Transverse colon (tissue), 4 donors: ENCODE measurements at regions not wholly inside any gene's neighbourhood (a gene's known extent, or its start where the extent isn't known, plus 50 kb on each side); places are given as distances from the start of the nearest gene placed in this dataset.

Experiments used
- DNase-seq: peaks from one replicate; pipeline ENCODE4 v3.0.0-alpha.2; 2019
- H3K27ac ChIP-seq, 4 donors: fragments of 200-600 bp; sonication (generic); 2 replicates each; pipeline ENCODE4 v1.5.1; 2016 to 2018; ENCODE audit warnings: inconsistent platforms in 4 of 4
- H3K27me3 ChIP-seq: fragments of 200-600 bp; sonication (generic); 2 replicates; pipeline ENCODE4 v1.5.1; 2017; ENCODE audit warnings: inconsistent platforms
- H3K36me3 ChIP-seq, 4 donors: fragments of 200-600 bp; sonication (generic); 2 replicates each; pipeline ENCODE4 v1.5.1; 2017 to 2019; ENCODE audit warnings: inconsistent platforms in 4 of 4
- H3K4me1 ChIP-seq, 4 donors: fragments of 200-600 bp; sonication (generic); 2 replicates each; pipeline ENCODE4 v1.5.1; 2017 to 2020; ENCODE audit warnings: inconsistent platforms in 4 of 4
- H3K4me3 ChIP-seq, 4 donors: fragments of 200-600 bp; sonication (generic); 1 replicate in 1 of 4; 2 replicates in 3 of 4; pipeline versions ENCODE4 v1.5.1 to v1.6.1; 2017 to 2019; ENCODE audit warnings: inconsistent platforms in 4 of 4
- H3K9me3 ChIP-seq, 2 donors: fragments of 200-600 bp; sonication (generic); 2 replicates each; pipeline ENCODE4 v1.5.1; 2017 to 2019; ENCODE audit warnings: inconsistent platforms in 2 of 2
- CTCF ChIP-seq, 5 experiments: fragments of 200-600 bp in 3 of 5; fragments of 450-650 bp in 2 of 5; sonication (generic) in 3 of 5; IDR thresholded peaks; 1 replicate in 2 of 5; 2 replicates in 3 of 5; pipeline ENCODE4 v1.5.1; 2016 to 2017; ENCODE audit warnings: antibody characterized with exemption in 5 of 5, inconsistent platforms in 3 of 5, mild to moderate bottlenecking in 2 of 5, moderate library complexity in 1 of 5
- EP300 ChIP-seq: sonication (generic); formaldehyde crosslinking; IDR thresholded peaks from one replicate; pipeline ENCODE4 v1.6.1; 2017; ENCODE audit warnings: antibody characterized with exemption, low read depth
- POLR2A ChIP-seq: fragments of 450-650 bp; IDR thresholded peaks from one replicate; pipeline ENCODE4 v1.6.1; 2016; ENCODE audit warnings: antibody characterized with exemption, mild to moderate bottlenecking, moderate library complexity
- POLR2AphosphoS5 ChIP-seq, 3 donors: sonication (generic); formaldehyde crosslinking; IDR thresholded peaks; one replicate each; pipeline ENCODE4 v1.6.1; 2016; ENCODE audit warnings: antibody characterized with exemption in 3 of 3
- WGBS, 2 donors: methylation state at CpG; one replicate each; pipeline ENCODE4 v1.1.5; 2018; ENCODE audit warnings: low coverage in 1 of 2; 5-methylcytosine and 5-hydroxymethylcytosine counted together
- in situ Hi-C, 4 donors: fragments of 200-750 bp; cut with MboI; loops; one replicate each; pipeline versions ENCODE4 v1.15.0 to v1.15.1; 2017; ENCODE audit warnings: low sequenced_read_pairs in 3 of 4, low pct_ligation_motif_present in 1 of 4, low pct_unique_long_range_greater_than_20kb in 1 of 4
- intact Hi-C: fragments of 100-400 bp; cut with DNase I; formaldehyde crosslinking; loops from one replicate; pipeline ENCODE4 v1.15.1; 2023; ENCODE audit warnings: low total_unique reads

- Histone ChIP-seq H3K4me1 (no peaks in the 10 kb centered on the region), H3K4me3 (no peak overlapping the region), H3K27me3 (no peaks in the 10 kb centered on the region), H3K9me3 (peaks cover 0 to 5% of the 10 kb centered on the region in 2 donors), H3K27ac (no peak overlapping the region), H3K36me3 (no peaks in the 10 kb centered on the region)
- in situ Hi-C loops = no loop called here
- no peak for DNase-seq
- TF ChIP-seq POLR2A (no peak), EP300 (no peak), CTCF (IDR thresholded peaks at IDR 0.05) (no peak), POLR2AphosphoS5 (IDR thresholded peaks at IDR 0.05) (no peak)
- 37 to 46% methylated on average over 2 of the region's 2 CpGs for WGBS, 2 donors
- intact Hi-C loops = no loop called here
Observed at GRCh38 chr5:25618821-25619220, 974.0 kb upstream of the CDH10 start.

- no peak overlapping the region for H3K27ac ChIP-seq
- H3K36me3 ChIP-seq = no peaks in the 10 kb centered on the region
- in situ Hi-C loops (no loop called here), intact Hi-C loops (no loop called here)
- 92% methylated on average over 22 of the region's 22 CpGs; no CpG with 5 or more reads in 1 of the 2 donors for WGBS, 2 donors
- no peaks in the 10 kb centered on the region for H3K4me1 ChIP-seq
- no peak overlapping the region for H3K4me3 ChIP-seq
- TF ChIP-seq POLR2A = no peak
- no peak for DNase-seq
- H3K27me3 ChIP-seq = no peaks in the 10 kb centered on the region
- H3K9me3 ChIP-seq = peaks cover 0 to 5% of the 10 kb centered on the region in 2 donors
Observed at GRCh38 chr5:25614466-25614865, 969.7 kb upstream of the CDH10 start.

GRCh38 chr5:25604681-25605080, 959.9 kb upstream of the CDH10 start:
- no peak overlapping the region for H3K4me3 ChIP-seq
- WGBS, 2 donors = 57 to 71% methylated on average over 1 of the region's 1 CpG
- H3K9me3 ChIP-seq = peaks cover 3 to 10% of the 10 kb centered on the region in 2 donors
- H3K4me1 ChIP-seq = no peaks in the 10 kb centered on the region
- no peak for DNase-seq
- TF ChIP-seq POLR2A (no peak), POLR2AphosphoS5 (IDR thresholded peaks at IDR 0.05) (no peak), EP300 (no peak), CTCF (IDR thresholded peaks at IDR 0.05) (no peak)
- intact Hi-C loops = no loop called here
- H3K36me3 ChIP-seq = no peaks in the 10 kb centered on the region
- in situ Hi-C loops = no loop called here
- H3K27ac ChIP-seq = no peak overlapping the region
- H3K27me3 ChIP-seq = no peaks in the 10 kb centered on the region

GRCh38 chr5:25579111-25579510, 934.3 kb upstream of the CDH10 start:
- in situ Hi-C loops (no loop called here), intact Hi-C loops (no loop called here)
- Histone ChIP-seq H3K27me3 (no peaks in the 10 kb centered on the region), H3K27ac (no peak overlapping the region), H3K4me3 (no peak overlapping the region), H3K4me1 (no peaks in the 10 kb centered on the region), H3K36me3 (no peaks in the 10 kb centered on the region), H3K9me3 (peaks cover 0 to 7% of the 10 kb centered on the region in 2 donors)
- no peak for DNase-seq
- TF ChIP-seq EP300 = no peak
- TF ChIP-seq POLR2AphosphoS5 (IDR thresholded peaks at IDR 0.05) = no peak
- TF ChIP-seq CTCF (IDR thresholded peaks at IDR 0.05) = no peak
- TF ChIP-seq POLR2A = no peak
- WGBS, 2 donors = 62% methylated on average over 1 of the region's 1 CpG; no CpG with 5 or more reads in 1 of the 2 donors

- 37 to 51% methylated on average over 2 of the region's 2 CpGs for WGBS, 2 donors
- Histone ChIP-seq H3K4me1 (no peaks in the 10 kb centered on the region), H3K27me3 (no peaks in the 10 kb centered on the region), H3K4me3 (no peak overlapping the region), H3K36me3 (no peaks in the 10 kb centered on the region), H3K27ac (no peak overlapping the region), H3K9me3 (peaks cover 10 to 14% of the 10 kb centered on the region in 2 donors)
- in situ Hi-C loops (no loop called here), intact Hi-C loops (no loop called here)
- DNase-seq = no peak
- no peak for TF ChIP-seq POLR2A
- TF ChIP-seq CTCF (IDR thresholded peaks at IDR 0.05) = no peak
- TF ChIP-seq POLR2AphosphoS5 (IDR thresholded peaks at IDR 0.05) = no peak
- TF ChIP-seq EP300 = no peak
Observed at GRCh38 chr5:25573691-25574090, 928.9 kb upstream of the CDH10 start.
